IPS-20b (cell line): ENCODE measurements at regions not wholly inside any gene's neighbourhood (a gene's known extent, or its start where the extent isn't known, plus 50 kb on each side); places are given as distances from the start of the nearest gene placed in this dataset.

Experiments
- H3K27ac ChIP-seq: one replicate; pipeline ENCODE4 v1.5.1; 2013; ENCODE audit warnings: low read length
- H3K27me3 ChIP-seq: 2 replicates; pipeline ENCODE4 v1.6.1; 2013; ENCODE audit warnings: mild to moderate bottlenecking, low read length, inconsistent platforms; ENCODE audit not compliant: insufficient read depth
- H3K36me3 ChIP-seq: 2 replicates; pipeline ENCODE4 v1.6.1; 2013; ENCODE audit warnings: low read depth, mild to moderate bottlenecking, inconsistent platforms, low read length, moderate library complexity; ENCODE audit not compliant: insufficient read depth
- H3K4me1 ChIP-seq: 2 replicates; pipeline ENCODE4 v1.6.1; 2013; ENCODE audit warnings: mild to moderate bottlenecking, control low read depth, inconsistent platforms, low read length, moderate library complexity; ENCODE audit not compliant: insufficient read depth
- H3K4me3 ChIP-seq: 2 replicates; pipeline ENCODE4 v1.5.1; 2013; ENCODE audit warnings: mild to moderate bottlenecking, low read length, inconsistent platforms
- H3K9ac ChIP-seq: 2 replicates; pipeline ENCODE4 v1.6.1; 2013; ENCODE audit warnings: low read depth, mild to moderate bottlenecking, inconsistent platforms, low read length, moderate library complexity
- H3K9me3 ChIP-seq: 2 replicates; pipeline ENCODE4 v1.6.1; 2013; ENCODE audit warnings: mild to moderate bottlenecking, low read depth, low read length, inconsistent platforms; ENCODE audit not compliant: insufficient read depth

- H3K27ac ChIP-seq: no peak overlapping the region
- no peaks in the 10 kb centered on the region for H3K27me3 ChIP-seq
- H3K4me3 ChIP-seq: no peak overlapping the region
- no peak overlapping the region for H3K9ac ChIP-seq
- H3K36me3 ChIP-seq: peaks cover 4% of the 10 kb centered on the region; the same call in 1 of the 2 replicates
- peaks cover 31% of the 10 kb centered on the region for H3K9me3 ChIP-seq
- no peaks in the 10 kb centered on the region for H3K4me1 ChIP-seq
These were observed 771.2 kb downstream of the SLITRK6 start for GRCh38 chr13:85028035-85028434.

GRCh38 chr13:85019121-85019520 lies 780.1 kb downstream of the SLITRK6 start:
- no peaks in the 10 kb centered on the region for H3K4me1 ChIP-seq
- no peaks in the 10 kb centered on the region for H3K36me3 ChIP-seq
- H3K9me3 ChIP-seq: peaks cover 2% of the 10 kb centered on the region
- H3K9ac ChIP-seq: no peak overlapping the region
- no peak overlapping the region for H3K27ac ChIP-seq
- H3K27me3 ChIP-seq: no peaks in the 10 kb centered on the region
- no peak overlapping the region for H3K4me3 ChIP-seq

- Histone ChIP-seq H3K4me3 (no peak overlapping the region), H3K4me1 (no peaks in the 10 kb centered on the region; the same call in 1 of the 2 replicates), H3K9me3 (peaks cover 5% of the 10 kb centered on the region; the same call in 1 of the 2 replicates), H3K9ac (no peak overlapping the region), H3K27me3 (no peaks in the 10 kb centered on the region), H3K27ac (no peak overlapping the region), H3K36me3 (no peaks in the 10 kb centered on the region)
These were observed 786.2 kb downstream of the SLITRK6 start for GRCh38 chr13:85013006-85013405.

GRCh38 chr13:85009447-85009846 lies 789.8 kb downstream of the SLITRK6 start:
- H3K27me3 ChIP-seq: no peaks in the 10 kb centered on the region
- H3K4me1 ChIP-seq: no peaks in the 10 kb centered on the region; the same call in 1 of the 2 replicates
- H3K9me3 ChIP-seq: 0 out of 2 replicates have a peak, but pooled peaks cover 5% of the 10 kb centered on the region
- no peaks in the 10 kb centered on the region for H3K36me3 ChIP-seq
- no peak overlapping the region for H3K27ac ChIP-seq
- H3K4me3 ChIP-seq: no peak overlapping the region
- no peak overlapping the region for H3K9ac ChIP-seq

GRCh38 chr13:84999252-84999651 lies 800.0 kb downstream of the SLITRK6 start:
- no peaks in the 10 kb centered on the region for H3K9me3 ChIP-seq
- H3K27me3 ChIP-seq: no peaks in the 10 kb centered on the region
- H3K4me1 ChIP-seq: no peaks in the 10 kb centered on the region
- H3K27ac ChIP-seq: no peak overlapping the region
- no peak overlapping the region for H3K4me3 ChIP-seq
- no peaks in the 10 kb centered on the region for H3K36me3 ChIP-seq
- H3K9ac ChIP-seq: no peak overlapping the region

- H3K27me3 ChIP-seq: no peaks in the 10 kb centered on the region
- no peaks in the 10 kb centered on the region for H3K36me3 ChIP-seq
- H3K9me3 ChIP-seq: no peaks in the 10 kb centered on the region
These were observed 800.5 kb downstream of the SLITRK6 start for GRCh38 chr13:84998681-84999080.

GRCh38 chr13:84997858-84998257 lies 801.4 kb downstream of the SLITRK6 start:
- Histone ChIP-seq H3K27ac (no peak overlapping the region), H3K4me1 (no peaks in the 10 kb centered on the region), H3K9me3 (no peaks in the 10 kb centered on the region), H3K4me3 (no peak overlapping the region), H3K27me3 (no peaks in the 10 kb centered on the region), H3K36me3 (no peaks in the 10 kb centered on the region), H3K9ac (no peak overlapping the region)

More at GRCh38 chr13:84998681-84999080, 800.5 kb downstream of the SLITRK6 start:
- H3K4me3 ChIP-seq: no peak overlapping the region
- H3K4me1 ChIP-seq: no peaks in the 10 kb centered on the region
- H3K27ac ChIP-seq: no peak overlapping the region
- no peak overlapping the region for H3K9ac ChIP-seq

- Histone ChIP-seq H3K4me1 (no peaks in the 10 kb centered on the region), H3K27ac (no peak overlapping the region), H3K27me3 (no peaks in the 10 kb centered on the region), H3K36me3 (no peaks in the 10 kb centered on the region), H3K4me3 (no peak overlapping the region), H3K9me3 (no peaks in the 10 kb centered on the region), H3K9ac (no peak overlapping the region)
These were observed 804.6 kb downstream of the SLITRK6 start for GRCh38 chr13:84994582-84994981.

GRCh38 chr13:84985860-84986259 lies 813.4 kb downstream of the SLITRK6 start:
- Histone ChIP-seq H3K9ac (no peak overlapping the region), H3K4me3 (no peak overlapping the region), H3K4me1 (no peaks in the 10 kb centered on the region), H3K27ac (no peak overlapping the region), H3K36me3 (no peaks in the 10 kb centered on the region), H3K9me3 (no peaks in the 10 kb centered on the region), H3K27me3 (no peaks in the 10 kb centered on the region)

GRCh38 chr13:84983321-84983720 lies 815.9 kb downstream of the SLITRK6 start:
- Histone ChIP-seq H3K4me3 (no peak overlapping the region), H3K36me3 (no peaks in the 10 kb centered on the region), H3K27me3 (no peaks in the 10 kb centered on the region), H3K4me1 (no peaks in the 10 kb centered on the region), H3K27ac (no peak overlapping the region), H3K9ac (no peak overlapping the region), H3K9me3 (no peaks in the 10 kb centered on the region)

- no peak overlapping the region for H3K27ac ChIP-seq
- H3K9me3 ChIP-seq: no peaks in the 10 kb centered on the region
- H3K4me1 ChIP-seq: no peaks in the 10 kb centered on the region
- no peaks in the 10 kb centered on the region for H3K27me3 ChIP-seq
- no peak overlapping the region for H3K4me3 ChIP-seq
- no peak overlapping the region for H3K9ac ChIP-seq
- H3K36me3 ChIP-seq: no peaks in the 10 kb centered on the region
These were observed 818.6 kb downstream of the SLITRK6 start for GRCh38 chr13:84980571-84980970.

- H3K27ac ChIP-seq: no peak overlapping the region
- no peak overlapping the region for H3K9ac ChIP-seq
- H3K27me3 ChIP-seq: no peaks in the 10 kb centered on the region
- H3K9me3 ChIP-seq: no peaks in the 10 kb centered on the region
- no peaks in the 10 kb centered on the region for H3K36me3 ChIP-seq
- H3K4me1 ChIP-seq: no peaks in the 10 kb centered on the region
- H3K4me3 ChIP-seq: no peak overlapping the region
These were observed 820.4 kb downstream of the SLITRK6 start for GRCh38 chr13:84978851-84979250.
